GM19372 (cell line): ENCODE measurements at regions not wholly inside any gene's neighbourhood (a gene's known extent, or its start where the extent isn't known, plus 50 kb on each side); places are given as distances from the start of the nearest gene placed in this dataset.

ENCODE experiments used
- ATAC-seq: cut with Tn5 transposase; IDR thresholded peaks from one replicate; pipeline ENCODE4 v1.9.1; 2021; ENCODE audit warnings: mild to moderate bottlenecking, low read depth, moderate library complexity; ENCODE audit not compliant: unreplicated experiment

DNA sequence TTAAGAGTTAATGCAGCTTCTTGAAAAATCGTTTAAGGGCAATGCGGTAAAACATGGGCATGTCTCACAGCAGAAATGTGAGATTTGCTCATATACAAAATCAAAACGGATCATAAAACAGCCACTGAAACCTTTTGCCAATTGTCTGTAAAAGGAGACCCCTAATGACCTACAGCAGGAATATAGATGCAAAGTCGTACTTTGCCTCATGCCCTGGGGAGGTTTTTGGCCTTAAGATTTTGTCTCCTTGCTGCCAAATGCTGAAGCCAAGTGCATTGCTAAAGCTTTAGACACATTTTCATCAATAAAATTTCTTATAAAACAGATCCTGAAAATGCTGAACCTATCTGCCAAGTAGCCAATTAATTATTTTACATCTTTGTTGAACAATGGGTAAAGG lies 226.9 kb downstream of the TGFB2 start:
- ATAC-seq = no peak

GRCh38 chr1:218573925-218574324 lies 228.8 kb downstream of the TGFB2 start:
- ATAC-seq = no peak

GRCh38 chr1:218575079-218575478 lies 229.9 kb downstream of the TGFB2 start:
- no peak for ATAC-seq

- ATAC-seq = no peak
These were observed 230.7 kb downstream of the TGFB2 start for GRCh38 chr1:218575856-218576255.

GRCh38 chr1:218582646-218583045 lies 237.5 kb downstream of the TGFB2 start:
- ATAC-seq = no peak

- no peak for ATAC-seq
These were observed 239.5 kb downstream of the TGFB2 start for GRCh38 chr1:218584418-218585155.

DNA sequence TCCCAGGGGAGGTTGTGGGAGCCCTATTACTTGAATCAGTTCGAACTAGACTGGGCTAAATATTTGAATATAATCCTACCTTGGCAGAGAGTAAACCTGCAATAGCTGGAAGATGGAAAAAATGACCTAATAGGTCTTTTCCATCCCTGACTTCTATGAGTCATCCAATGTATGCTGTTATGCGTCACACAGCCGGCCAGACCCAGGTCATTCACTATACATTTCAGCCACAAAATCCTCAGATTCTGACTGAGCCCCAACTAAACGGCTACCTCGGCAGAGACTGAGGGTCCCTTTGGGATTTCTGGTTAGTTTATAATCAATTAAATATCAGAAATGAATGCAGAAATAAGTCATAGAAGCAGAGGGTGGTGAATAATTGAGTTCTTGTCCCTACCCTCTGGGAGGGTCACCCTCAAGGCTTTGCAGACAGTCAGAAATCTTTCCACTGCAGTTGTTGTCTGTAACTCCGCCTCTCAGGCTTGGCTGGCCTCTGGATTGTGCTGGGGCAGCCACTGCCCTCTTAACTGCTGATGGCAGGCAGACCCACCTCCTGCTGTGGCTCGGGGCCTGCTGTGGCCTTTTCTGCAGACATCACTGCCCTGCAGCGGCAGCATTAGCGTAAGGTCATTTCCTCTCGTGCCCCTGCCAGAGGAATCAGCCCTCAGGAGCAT lies 240.5 kb downstream of the TGFB2 start:
- no peak for ATAC-seq

GRCh38 chr1:218587900-218588299 lies 242.8 kb downstream of the TGFB2 start:
- ATAC-seq = no peak

DNA sequence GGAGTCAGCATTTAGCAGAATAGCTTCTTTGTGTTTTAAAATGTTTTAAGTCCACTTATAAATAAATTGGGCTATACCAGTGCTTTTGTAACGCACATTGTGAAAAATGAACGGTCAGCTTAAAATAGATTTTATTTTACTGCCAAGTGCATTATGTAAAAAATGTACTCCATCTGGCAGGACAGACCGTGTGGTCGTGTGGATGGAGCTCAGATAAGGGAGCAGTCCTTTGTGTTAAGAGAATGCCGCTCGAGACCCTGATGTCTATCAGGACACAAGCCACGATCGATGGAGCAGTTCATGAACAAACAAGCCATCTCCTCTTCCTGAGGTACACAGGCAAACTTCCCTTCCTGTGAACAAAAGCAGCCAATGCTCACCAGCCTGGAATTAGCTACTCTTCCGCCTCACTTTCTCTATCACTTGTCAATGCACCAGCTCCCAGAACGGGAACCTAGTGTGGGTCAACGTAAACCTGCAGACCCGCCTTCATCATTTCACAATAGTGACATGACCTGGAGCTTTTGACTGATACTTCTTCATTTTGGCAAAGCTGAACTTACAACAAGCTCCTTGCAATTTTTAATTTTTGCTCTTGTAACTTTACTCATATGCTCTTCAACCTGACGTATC lies 243.5 kb downstream of the TGFB2 start:
- ATAC-seq = no peak

DNA sequence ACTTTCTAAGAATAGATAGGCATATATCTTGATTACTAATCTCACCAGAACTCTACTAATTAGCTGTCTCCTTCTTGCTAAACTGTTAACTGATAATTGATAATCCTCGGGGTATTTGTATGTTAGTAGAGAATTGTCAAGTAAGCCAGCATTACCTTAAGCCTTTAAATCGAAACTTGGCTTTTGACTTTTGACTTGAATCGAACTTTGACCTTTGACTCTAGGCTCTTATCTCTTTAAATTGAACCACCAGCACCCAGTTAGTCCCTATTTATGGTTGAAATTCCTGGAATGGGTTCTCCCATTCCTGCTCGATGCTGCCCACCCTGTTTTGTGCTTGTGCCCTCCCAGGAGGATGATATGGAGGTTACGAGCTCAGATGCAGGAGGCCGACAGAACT lies 244.4 kb downstream of the TGFB2 start:
- no peak for ATAC-seq

DNA sequence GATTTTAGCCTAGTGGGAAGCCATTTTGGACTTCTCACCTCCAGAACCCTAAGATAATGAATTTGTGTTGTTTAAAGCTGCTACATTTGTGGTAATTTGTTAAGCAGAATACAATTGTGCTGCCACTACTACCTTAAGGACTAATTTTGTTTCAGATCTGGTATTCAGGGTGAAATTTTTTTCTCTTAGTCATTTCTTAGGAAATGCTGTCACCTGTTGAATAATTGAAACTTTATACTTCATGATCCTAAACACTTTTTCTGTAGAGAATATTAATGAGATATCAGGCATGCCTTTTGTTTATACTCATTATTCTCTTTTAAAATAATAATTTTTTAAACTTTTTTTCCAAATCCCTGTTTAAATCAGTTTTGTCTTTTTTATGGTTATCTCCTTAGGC lies 246.8 kb downstream of the TGFB2 start:
- no peak for ATAC-seq

- ATAC-seq = no peak
These were observed 247.6 kb downstream of the TGFB2 start for GRCh38 chr1:218592688-218593087.

- no peak for ATAC-seq
These were observed 255.8 kb downstream of the TGFB2 start for GRCh38 chr1:218600968-218601367.

DNA sequence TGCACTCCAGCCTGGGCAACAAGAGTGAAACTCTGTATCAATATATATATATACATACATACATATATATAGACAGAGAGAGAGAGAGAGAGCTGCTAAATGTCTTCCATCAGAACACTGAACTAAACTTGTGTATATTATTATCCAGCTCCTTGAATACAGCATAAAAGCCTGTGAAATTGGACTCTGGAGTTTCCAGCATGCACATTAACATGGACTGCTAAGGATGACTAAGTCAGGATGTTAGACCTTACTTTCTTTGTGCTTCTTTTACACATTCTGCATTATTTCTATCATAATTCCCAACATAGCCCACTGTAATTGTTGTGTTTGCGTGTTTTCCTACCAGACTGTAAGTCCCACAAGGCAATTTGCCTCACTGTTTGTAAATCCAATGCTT lies 259.1 kb downstream of the TGFB2 start:
- no peak for ATAC-seq

- no peak for ATAC-seq
These were observed 266.9 kb downstream of the TGFB2 start for GRCh38 chr1:218611916-218612585.

DNA sequence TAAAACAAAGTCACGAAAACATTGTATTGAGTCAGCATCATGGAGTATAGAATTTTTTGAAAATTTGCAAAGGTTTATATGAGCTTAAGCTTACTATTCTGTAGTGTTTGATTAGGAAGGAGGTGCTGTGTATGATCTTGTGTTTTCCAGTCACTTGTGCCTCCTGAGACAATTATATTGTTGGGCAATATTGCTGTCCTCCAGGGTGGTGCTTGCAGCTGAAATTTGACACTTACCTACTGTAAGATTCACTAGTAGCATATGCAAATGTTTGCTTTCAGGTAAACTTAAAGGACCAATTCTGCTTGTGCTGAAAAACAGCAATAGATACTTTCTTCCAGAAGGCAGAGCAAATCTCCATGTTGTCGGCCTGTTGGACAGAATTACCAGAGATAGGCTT lies 268.0 kb downstream of the TGFB2 start:
- ATAC-seq = no peak

- no peak for ATAC-seq
These were observed 268.9 kb downstream of the TGFB2 start for GRCh38 chr1:218614031-218614430.

DNA sequence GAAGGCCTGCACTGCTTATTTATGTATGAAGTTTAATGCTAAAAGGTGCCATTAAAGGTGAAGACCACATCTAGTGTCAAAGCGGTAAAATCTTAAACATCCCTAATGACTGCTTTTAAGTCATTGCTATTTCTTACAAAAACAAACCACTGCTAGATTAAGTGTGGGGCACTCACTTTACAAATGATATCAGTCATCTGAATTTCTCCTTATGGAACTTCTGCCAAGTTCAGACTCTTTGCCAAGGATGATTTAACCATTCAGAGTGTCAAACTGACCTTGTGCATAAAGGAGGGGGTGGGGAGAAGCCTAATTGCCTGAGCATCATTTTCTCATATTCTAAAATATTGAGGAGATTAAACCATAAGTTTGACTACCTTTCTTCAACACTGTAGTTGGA lies 271.5 kb downstream of the TGFB2 start:
- ATAC-seq = no peak

GRCh38 chr1:218617986-218618385 lies 272.9 kb downstream of the TGFB2 start:
- no peak for ATAC-seq

DNA sequence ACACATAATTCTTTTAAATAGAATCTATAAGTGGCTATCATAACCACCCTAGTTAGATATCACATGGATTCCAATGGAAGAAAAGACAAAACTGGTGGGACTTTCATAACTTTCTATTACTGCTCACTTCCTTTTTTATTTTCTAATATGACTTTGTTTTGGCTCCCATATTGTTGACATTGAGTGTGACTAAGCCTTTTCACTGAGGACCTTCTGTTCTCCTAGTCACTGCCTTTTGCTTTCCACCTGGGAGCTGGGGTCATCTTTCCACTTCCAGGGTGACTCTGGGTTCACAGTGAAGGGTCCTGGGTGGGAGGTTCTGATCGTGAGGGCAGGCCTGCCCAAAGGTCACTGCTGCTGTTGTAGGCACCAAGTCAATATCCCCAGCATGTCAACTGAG lies 275.8 kb downstream of the TGFB2 start:
- ATAC-seq = no peak

DNA sequence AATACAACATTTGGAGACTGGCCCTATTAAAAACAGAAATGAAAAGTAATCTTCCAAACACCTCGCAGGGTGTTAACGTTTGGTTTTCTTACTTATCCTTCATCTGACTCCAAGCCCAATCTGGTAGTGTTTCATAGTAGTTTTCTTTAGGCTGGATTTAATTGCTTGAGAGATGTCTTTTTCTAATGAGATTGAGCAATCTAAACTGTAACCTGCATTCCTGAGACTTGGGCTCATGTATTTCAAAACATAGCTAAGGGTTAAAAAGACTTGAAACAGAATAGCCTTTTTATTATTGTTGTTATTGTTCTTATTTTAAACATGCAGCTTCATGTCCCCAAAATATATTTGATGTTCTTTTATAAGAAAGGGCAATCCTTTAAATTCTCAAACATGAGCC lies 278.9 kb downstream of the TGFB2 start:
- no peak for ATAC-seq
